Breast epithelium (tissue), 3 donors: ENCODE measurements at regions not wholly inside any gene's neighbourhood (a gene's known extent, or its start where the extent isn't known, plus 50 kb on each side); places are given as distances from the start of the nearest gene placed in this dataset.

ENCODE experiments used
- POLR2A ChIP-seq: fragments of 450-650 bp; IDR thresholded peaks from one replicate; pipeline ENCODE4 v1.6.1; 2016; ENCODE audit warnings: antibody characterized with exemption, mild to moderate bottlenecking, moderate library complexity
- TF ChIP-seq, protein P1 (sequence below), 3 donors: fragments of 450-650 bp; IDR thresholded peaks; one replicate each; pipeline ENCODE4 v1.5.1; 2016 to 2017; ENCODE audit warnings: antibody characterized with exemption in 3 of 3, mild to moderate bottlenecking in 3 of 3, moderate library complexity in 3 of 3

DNA sequence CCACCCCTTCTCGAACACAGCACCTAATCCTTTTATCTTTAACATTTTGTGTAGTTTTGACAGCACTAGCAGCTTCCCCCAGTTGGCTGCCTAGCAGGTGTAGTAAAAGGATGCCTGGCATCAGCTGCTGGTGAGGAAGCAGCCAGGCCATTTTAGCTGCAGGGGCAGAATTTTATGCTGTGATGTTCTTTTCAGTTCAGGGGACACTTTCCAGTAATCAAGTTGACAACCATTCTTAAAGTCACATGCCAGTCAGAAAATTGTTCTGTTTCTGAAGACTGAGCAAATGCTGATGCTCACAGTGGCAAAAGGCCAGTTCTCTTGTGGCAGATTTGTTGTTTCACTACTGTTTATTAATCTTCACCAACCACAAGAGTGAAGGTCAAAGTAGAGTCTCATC lies 570.8 kb downstream of the CCDC85A start:
- TF ChIP-seq, protein P1, sequence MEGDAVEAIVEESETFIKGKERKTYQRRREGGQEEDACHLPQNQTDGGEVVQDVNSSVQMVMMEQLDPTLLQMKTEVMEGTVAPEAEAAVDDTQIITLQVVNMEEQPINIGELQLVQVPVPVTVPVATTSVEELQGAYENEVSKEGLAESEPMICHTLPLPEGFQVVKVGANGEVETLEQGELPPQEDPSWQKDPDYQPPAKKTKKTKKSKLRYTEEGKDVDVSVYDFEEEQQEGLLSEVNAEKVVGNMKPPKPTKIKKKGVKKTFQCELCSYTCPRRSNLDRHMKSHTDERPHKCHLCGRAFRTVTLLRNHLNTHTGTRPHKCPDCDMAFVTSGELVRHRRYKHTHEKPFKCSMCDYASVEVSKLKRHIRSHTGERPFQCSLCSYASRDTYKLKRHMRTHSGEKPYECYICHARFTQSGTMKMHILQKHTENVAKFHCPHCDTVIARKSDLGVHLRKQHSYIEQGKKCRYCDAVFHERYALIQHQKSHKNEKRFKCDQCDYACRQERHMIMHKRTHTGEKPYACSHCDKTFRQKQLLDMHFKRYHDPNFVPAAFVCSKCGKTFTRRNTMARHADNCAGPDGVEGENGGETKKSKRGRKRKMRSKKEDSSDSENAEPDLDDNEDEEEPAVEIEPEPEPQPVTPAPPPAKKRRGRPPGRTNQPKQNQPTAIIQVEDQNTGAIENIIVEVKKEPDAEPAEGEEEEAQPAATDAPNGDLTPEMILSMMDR (IDR thresholded peaks at IDR 0.05) = no peak
- no peak for TF ChIP-seq POLR2A
